Panc1 (cell line): ENCODE measurements at regions not wholly inside any gene's neighbourhood (a gene's known extent, or its start where the extent isn't known, plus 50 kb on each side); places are given as distances from the start of the nearest gene placed in this dataset.

ENCODE experiments used
- ATAC-seq: fragments of 200-7000 bp; cut with Tn5 transposase; 2 replicates; pipeline ENCODE4 v1.9.1; 2020; ENCODE audit warnings: mild to moderate bottlenecking, moderate library complexity
- BruUV-seq: library from RNA; stranded (reverse); fragments of 400-500 nt; replicated peaks from 2 replicates; lab custom pipeline; 2021; lab: Mats Ljungman, UMichigan
- CTCF ChIA-PET: fragments of 300-600 bp; sonication (Branson Sonifier 250); formaldehyde crosslinking; loops from one replicate; lab custom pipeline; 2022; ENCODE audit warnings: antibody characterized with exemption; lab: Charles Lee
- POLR2A ChIA-PET: fragments of 300-600 bp; sonication (Branson Sonifier 250); formaldehyde crosslinking; loops from one replicate; lab custom pipeline; 2022; ENCODE audit warnings: antibody characterized with exemption; lab: Charles Lee
- DNase-seq: peaks from one replicate; pipeline ENCODE4 v3.0.0-alpha.2; 2010; ENCODE audit warnings: low read depth, low spot score
- H3K27ac ChIP-seq: 2 replicates; pipeline ENCODE4 v1.5.1; 2011; ENCODE audit warnings: mild to moderate bottlenecking, low read length, inconsistent platforms
- H3K27me3 ChIP-seq: fragments of 200-500 bp; sonication (Bioruptor generic); 2 replicates; pipeline ENCODE4 v1.6.0; 2014; ENCODE audit warnings: low read length, inconsistent platforms; ENCODE audit not compliant: control insufficient read depth, insufficient read depth
- H3K36me3 ChIP-seq: fragments of 200-500 bp; sonication (Bioruptor generic); 2 replicates; pipeline ENCODE4 v1.5.1; 2014; ENCODE audit warnings: inconsistent platforms, mild to moderate bottlenecking, low read length, moderate library complexity; ENCODE audit not compliant: control insufficient read depth, insufficient read depth
- H3K4me1 ChIP-seq: 2 replicates; pipeline ENCODE4 v1.5.1; 2011; ENCODE audit warnings: inconsistent platforms, mild to moderate bottlenecking, low read length, moderate library complexity; ENCODE audit not compliant: control insufficient read depth, insufficient read depth
- H3K4me3 ChIP-seq, 2 experiments: 2 replicates each; pipeline ENCODE4 v1.5.1; 2011 to 2012; ENCODE audit warnings: low read depth in 2 of 2, low read length in 2 of 2, mild to moderate bottlenecking in 2 of 2, inconsistent platforms in 1 of 2, moderate library complexity in 1 of 2
- H3K9me3 ChIP-seq: fragments of 200-500 bp; sonication (Bioruptor generic); 2 replicates; pipeline ENCODE4 v1.5.1; 2014; ENCODE audit warnings: low read depth, mild to moderate bottlenecking, inconsistent platforms, low read length, moderate library complexity; ENCODE audit not compliant: control insufficient read depth, insufficient read depth
- CTCF ChIP-seq: fragments of 450-650 bp; IDR thresholded peaks from 2 replicates; pipeline ENCODE4 v1.5.1; 2017; ENCODE audit warnings: mild to moderate bottlenecking
- POLR2AphosphoS5 ChIP-seq: IDR thresholded peaks from 2 replicates; pipeline ENCODE4 v1.6.1; 2012; ENCODE audit warnings: mild to moderate bottlenecking, low read depth, low read length, moderate library complexity
- REST ChIP-seq, 2 experiments: IDR thresholded peaks; 2 replicates each; pipeline ENCODE4 v1.6.1; 2011 to 2012; ENCODE audit warnings: low read depth in 2 of 2, control low read depth in 1 of 2, low read length in 1 of 2, mild to moderate bottlenecking in 1 of 2, moderate library complexity in 1 of 2; ENCODE audit not compliant: insufficient read depth in 1 of 2
- SIN3A ChIP-seq: IDR thresholded peaks from 2 replicates; pipeline ENCODE4 v1.6.1; 2012; ENCODE audit warnings: low read depth, mild to moderate bottlenecking, low read length, moderate library complexity, borderline replicate concordance; ENCODE audit not compliant: insufficient read depth
- TCF7L2 ChIP-seq: IDR thresholded peaks from 2 replicates; pipeline ENCODE4 v1.6.1; 2011; ENCODE audit warnings: mild to moderate bottlenecking, low read depth, low read length, inconsistent platforms
- in situ Hi-C: cut with HindIII; loops from 2 replicates; pipeline ENCODE4 v1.10.0; 2016; ENCODE audit warnings: low sequenced_read_pairs, low pct_unique_long_range_greater_than_20kb
- intact Hi-C: fragments of 100-400 bp; cut with micrococcal nuclease; formaldehyde crosslinking; loops from one replicate; pipeline ENCODE4 v1.10.0; 2022; ENCODE audit not compliant: unreplicated experiment

GRCh38 chr3:59514865-59515482, 465.1 kb upstream of the CFAP20DC start:
- POLR2A ChIA-PET: no interaction called here
- CTCF ChIA-PET: no interaction called here
- DNase-seq: no peak
- intact Hi-C loops (no loop called here), in situ Hi-C loops (no loop called here)
- no peaks in the 10 kb centered on the region for H3K9me3 ChIP-seq
- no peaks in the 10 kb centered on the region for H3K27me3 ChIP-seq
- H3K27ac ChIP-seq: no peak overlapping the region
- no peak overlapping the region for H3K4me3 ChIP-seq
- TF ChIP-seq TCF7L2: no peak
- no peak for TF ChIP-seq SIN3A
- TF ChIP-seq CTCF: no peak
- TF ChIP-seq REST (IDR thresholded peaks at IDR 0.05; ENCODE audit: insufficient read depth in 1 of 2, low read depth in 2 of 2, low read length in 1 of 2): no peak
- TF ChIP-seq POLR2AphosphoS5: no peak
- no TSS peak for BruUV-seq
- H3K36me3 ChIP-seq: no peaks in the 10 kb centered on the region
- no peaks in the 10 kb centered on the region for H3K4me1 ChIP-seq
- no peak for ATAC-seq

GRCh38 chr3:59513570-59513969, 463.7 kb upstream of the CFAP20DC start:
- H3K4me3 ChIP-seq: no peak overlapping the region
- no peak overlapping the region for H3K27ac ChIP-seq
- H3K9me3 ChIP-seq: no peaks in the 10 kb centered on the region
- POLR2A ChIA-PET: no interaction called here
- CTCF ChIA-PET: no interaction called here
- no TSS peak for BruUV-seq
- ATAC-seq (no peak), DNase-seq (no peak)
- no peaks in the 10 kb centered on the region for H3K27me3 ChIP-seq
- intact Hi-C loops: no loop called here
- in situ Hi-C loops: no loop called here
- H3K36me3 ChIP-seq: no peaks in the 10 kb centered on the region; the same call in 1 of the 2 replicates
- no peaks in the 10 kb centered on the region for H3K4me1 ChIP-seq
- TF ChIP-seq REST (IDR thresholded peaks at IDR 0.05; ENCODE audit: insufficient read depth in 1 of 2, low read depth in 2 of 2, low read length in 1 of 2): no peak
- TF ChIP-seq POLR2AphosphoS5: no peak
- no peak for TF ChIP-seq SIN3A
- TF ChIP-seq CTCF: no peak
